ENCODE measurements at regions not wholly inside any gene's neighbourhood (a gene's known extent, or its start where the extent isn't known, plus 50 kb on each side); places are given as distances from the start of the nearest gene placed in this dataset.
"Not testable (repeated sequence)": the region's sequence is repeated elsewhere in the genome, so short reads cannot be mapped to it uniquely, and the experiment has no call there.

GRCh38 chr1:8154621-8155052 is 128.5 kb upstream of the ERRFI1 start:
- Histone ChIP-seq H3K4me1 (ENCODE audit: insufficient read depth, poor library complexity, severe bottlenecking) (peaks cover 18% of the 10 kb centered on the region), H3K4me3 (ENCODE audit: severe bottlenecking) (no peak overlapping the region), H3K27ac (ENCODE audit: poor library complexity, severe bottlenecking) (peak overlapping the region; percentile 87), H3K36me3 (ENCODE audit: low read depth) (no peaks in the 10 kb centered on the region), H3K27me3 (ENCODE audit: insufficient read depth, poor library complexity, severe bottlenecking) (no peaks in the 10 kb centered on the region), H3K9me3 (ENCODE audit: severe bottlenecking) (no peaks in the 10 kb centered on the region)
- DNase-seq (ENCODE audit: low spot score) = peak; percentile 83
- no peak for TF ChIP-seq CTCF (IDR thresholded peaks at IDR 0.05; ENCODE audit: poor library complexity, severe bottlenecking)
- peak; percentile 95 for ATAC-seq (ENCODE audit: low read depth)

GRCh38 chr1:8153961-8154360 is 127.9 kb upstream of the ERRFI1 start:
- no peak overlapping the region for H3K4me3 ChIP-seq (ENCODE audit: severe bottlenecking)
- H3K4me1 ChIP-seq (ENCODE audit: insufficient read depth, poor library complexity, severe bottlenecking) = peaks cover 18% of the 10 kb centered on the region
- TF ChIP-seq CTCF (IDR thresholded peaks at IDR 0.05; ENCODE audit: poor library complexity, severe bottlenecking) = no peak
- no peaks in the 10 kb centered on the region for H3K27me3 ChIP-seq (ENCODE audit: insufficient read depth, poor library complexity, severe bottlenecking)
- H3K9me3 ChIP-seq (ENCODE audit: severe bottlenecking) = no peaks in the 10 kb centered on the region
- DNase-seq (ENCODE audit: low spot score) (no peak), ATAC-seq (ENCODE audit: low read depth) (no peak)
- H3K36me3 ChIP-seq (ENCODE audit: low read depth) = no peaks in the 10 kb centered on the region
- peak overlapping the region; percentile 87 for H3K27ac ChIP-seq (ENCODE audit: poor library complexity, severe bottlenecking)

GRCh38 chr1:8152731-8153702 is 126.9 kb upstream of the ERRFI1 start:
- DNase-seq (ENCODE audit: low spot score) = no peak
- no peak overlapping the region for H3K27ac ChIP-seq (ENCODE audit: poor library complexity, severe bottlenecking)
- no peak for ATAC-seq (ENCODE audit: low read depth)
- H3K4me1 ChIP-seq (ENCODE audit: insufficient read depth, poor library complexity, severe bottlenecking) = peaks cover 18% of the 10 kb centered on the region
- H3K36me3 ChIP-seq (ENCODE audit: low read depth) = no peaks in the 10 kb centered on the region
- TF ChIP-seq CTCF (IDR thresholded peaks at IDR 0.05; ENCODE audit: poor library complexity, severe bottlenecking) = no peak
- no peaks in the 10 kb centered on the region for H3K27me3 ChIP-seq (ENCODE audit: insufficient read depth, poor library complexity, severe bottlenecking)
- no peak overlapping the region for H3K4me3 ChIP-seq (ENCODE audit: severe bottlenecking)
- H3K9me3 ChIP-seq (ENCODE audit: severe bottlenecking) = no peaks in the 10 kb centered on the region

GRCh38 chr1:8151647-8152046 is 125.5 kb upstream of the ERRFI1 start:
- ATAC-seq (ENCODE audit: low read depth) = no peak
- no peak for DNase-seq (ENCODE audit: low spot score)
- no peaks in the 10 kb centered on the region for H3K27me3 ChIP-seq (ENCODE audit: insufficient read depth, poor library complexity, severe bottlenecking)
- H3K4me3 ChIP-seq (ENCODE audit: severe bottlenecking) = no peak overlapping the region
- peaks cover 18% of the 10 kb centered on the region for H3K4me1 ChIP-seq (ENCODE audit: insufficient read depth, poor library complexity, severe bottlenecking)
- no peak for TF ChIP-seq CTCF (IDR thresholded peaks at IDR 0.05; ENCODE audit: poor library complexity, severe bottlenecking)
- no peaks in the 10 kb centered on the region for H3K36me3 ChIP-seq (ENCODE audit: low read depth)
- H3K27ac ChIP-seq (ENCODE audit: poor library complexity, severe bottlenecking) = no peak overlapping the region
- H3K9me3 ChIP-seq (ENCODE audit: severe bottlenecking) = no peaks in the 10 kb centered on the region

GRCh38 chr1:8149756-8150155 is 123.6 kb upstream of the ERRFI1 start:
- H3K4me1 ChIP-seq (ENCODE audit: insufficient read depth, poor library complexity, severe bottlenecking); H3K27me3 ChIP-seq (ENCODE audit: insufficient read depth, poor library complexity, severe bottlenecking); H3K9me3 ChIP-seq (ENCODE audit: severe bottlenecking); H3K36me3 ChIP-seq (ENCODE audit: low read depth); H3K4me3 ChIP-seq (ENCODE audit: severe bottlenecking); ATAC-seq (ENCODE audit: low read depth); H3K27ac ChIP-seq (ENCODE audit: poor library complexity, severe bottlenecking); DNase-seq (ENCODE audit: low spot score): not testable (repeated sequence)

Measured in RWPE2 (cell line).